HCT116 (cell line): ENCODE measurements at regions not wholly inside any gene's neighbourhood (a gene's known extent, or its start where the extent isn't known, plus 50 kb on each side); places are given as distances from the start of the nearest gene placed in this dataset.

Source experiments
- ATAC-seq: fragments of 200-7000 bp; cut with Tn5 transposase; 2 replicates; pipeline ENCODE4 v1.9.1; 2020; ENCODE audit warnings: mild to moderate bottlenecking, moderate library complexity
- BruUV-seq: library from RNA; stranded (reverse); fragments of 400-500 nt; replicated peaks from 2 replicates; lab custom pipeline; 2021; lab: Mats Ljungman, UMichigan
- CTCF ChIA-PET: fragments of 300-600 bp; sonication (Branson Sonifier 250); formaldehyde crosslinking; loops from one replicate; lab custom pipeline; 2021; ENCODE audit warnings: antibody characterized with exemption; lab: Charles Lee
- POLR2A ChIA-PET: fragments of 300-600, 350-600 bp; sonication (Branson Sonifier 250); formaldehyde crosslinking; loops from one replicate; lab custom pipeline; 2021; ENCODE audit warnings: antibody characterized with exemption; lab: Charles Lee
- RAD21 ChIA-PET, 2 experiments: fragments of 300-600 bp; sonication (Branson Sonifier 250); formaldehyde crosslinking; loops; one replicate each; lab custom pipeline; 2023; ENCODE audit warnings: low total read pairs in 2 of 2; ENCODE audit not compliant: uncharacterized antibody in 2 of 2, unreplicated experiment in 2 of 2, low non-redundant PET in 1 of 2; lab: Charles Lee
- DNase-seq: peaks from one replicate; pipeline ENCODE4 v3.0.0-alpha.2; 2010; ENCODE audit warnings: low read depth, low spot score
- H2AFZ ChIP-seq: fragments of 200-600 bp; shearing (Covaris generic), sonication (generic); 2 replicates; pipeline ENCODE4 v1.6.1; 2017; ENCODE audit warnings: low read depth, mixed run types, mixed read lengths, antibody characterized with exemption, low read length; ENCODE audit not compliant: poor library complexity, severe bottlenecking
- H3K27ac ChIP-seq: 2 replicates; pipeline ENCODE4 v1.5.1; 2012; ENCODE audit warnings: low read depth, low read length
- H3K27me3 ChIP-seq: fragments of 200-600 bp; sonication (generic); 2 replicates; pipeline ENCODE4 v1.6.1; 2016; ENCODE audit warnings: mixed run types, low read length, mixed read lengths; ENCODE audit not compliant: insufficient read depth
- H3K36me3 ChIP-seq, 2 experiments: fragments of 200-500 bp in 1 of 2; fragments of 200-600 bp in 1 of 2; sonication (Bioruptor generic) in 1 of 2; sonication (generic) in 1 of 2; 2 replicates each; pipeline versions ENCODE4 v1.5.1 to v1.6.1; 2014 to 2016; ENCODE audit warnings: low read length in 2 of 2, inconsistent platforms in 1 of 2, mixed read lengths in 1 of 2, mixed run types in 1 of 2; ENCODE audit not compliant: insufficient read depth in 2 of 2, control insufficient read depth in 1 of 2
- H3K4me1 ChIP-seq, 2 experiments: fragments of 200-600 bp in 1 of 2; sonication (generic) in 1 of 2; 2 replicates each; pipeline versions ENCODE4 v1.5.1 to v1.6.1; 2012 to 2017; ENCODE audit warnings: low read length in 2 of 2, inconsistent platforms in 1 of 2, mild to moderate bottlenecking in 1 of 2, mixed read lengths in 1 of 2, mixed run types in 1 of 2, moderate library complexity in 1 of 2; ENCODE audit not compliant: insufficient read depth in 2 of 2, control insufficient read depth in 1 of 2
- H3K4me2 ChIP-seq: fragments of 200-600 bp; sonication (generic); 2 replicates; pipeline ENCODE4 v1.6.1; 2017; ENCODE audit warnings: mixed run types, low read length, mixed read lengths
- H3K4me3 ChIP-seq, 2 experiments: fragments of 200-600 bp in 1 of 2; sonication (generic) in 1 of 2; replicated peaks in 1 of 2; 2 replicates each; pipeline ENCODE4 v1.5.1; 2011 to 2016; ENCODE audit warnings: low read length in 2 of 2, control low read depth in 1 of 2, low read depth in 1 of 2, mild to moderate bottlenecking in 1 of 2, mixed read lengths in 1 of 2, mixed run types in 1 of 2
- H3K79me2 ChIP-seq: fragments of 200-600 bp; sonication (generic); 2 replicates; pipeline ENCODE4 v1.6.1; 2017; ENCODE audit warnings: mild to moderate bottlenecking, mixed run types, low read length, moderate library complexity, mixed read lengths; ENCODE audit not compliant: insufficient read depth
- H3K9ac ChIP-seq: fragments of 200-600 bp; sonication (generic); 2 replicates; pipeline ENCODE4 v1.6.1; 2016; ENCODE audit warnings: low read length, mixed read lengths
- H3K9me2 ChIP-seq: fragments of 200-600 bp; sonication (generic), shearing (Covaris generic); 2 replicates; pipeline ENCODE4 v1.6.1; 2017; ENCODE audit warnings: mixed run types, mild to moderate bottlenecking, moderate library complexity; ENCODE audit not compliant: insufficient read depth
- H3K9me3 ChIP-seq, 2 experiments: fragments of 200-500 bp in 1 of 2; fragments of 200-600 bp in 1 of 2; sonication (Bioruptor generic) in 1 of 2; sonication (generic) in 1 of 2; 2 replicates each; pipeline ENCODE4 v1.6.1; 2014 to 2017; ENCODE audit warnings: low read length in 2 of 2, mixed read lengths in 2 of 2, inconsistent platforms in 1 of 2, low read depth in 1 of 2, mild to moderate bottlenecking in 1 of 2, mixed run types in 1 of 2, moderate library complexity in 1 of 2; ENCODE audit not compliant: control insufficient read depth in 1 of 2, insufficient read depth in 1 of 2
- H4K20me1 ChIP-seq: fragments of 200-600 bp; sonication (generic), shearing (Covaris generic); 2 replicates; pipeline ENCODE4 v1.6.1; 2017; ENCODE audit warnings: mixed run types, mild to moderate bottlenecking, moderate library complexity; ENCODE audit not compliant: insufficient read depth
- ATF3 ChIP-seq: IDR thresholded peaks from 2 replicates; pipeline ENCODE4 v1.6.1; 2012
- CBX3 ChIP-seq: IDR thresholded peaks from 2 replicates; pipeline ENCODE4 v1.6.1; 2012; ENCODE audit warnings: low read depth
- CEBPB ChIP-seq: IDR thresholded peaks from 2 replicates; pipeline ENCODE4 v1.6.1; 2012; ENCODE audit warnings: low read depth
- CTCF ChIP-seq, 3 experiments: fragments of 200-600 bp in 1 of 3; sonication (generic) in 1 of 3; IDR thresholded peaks in 2 of 3; conservative IDR thresholded peaks in 1 of 3; 2 replicates each; pipeline ENCODE4 v1.5.1; 2012 to 2017; ENCODE audit warnings: low read depth in 2 of 3, low read length in 2 of 3, antibody characterized with exemption in 1 of 3, borderline replicate concordance in 1 of 3, control low read depth in 1 of 3, mild to moderate bottlenecking in 1 of 3, mixed read lengths in 1 of 3, mixed run types in 1 of 3, moderate library complexity in 1 of 3; ENCODE audit not compliant: insufficient read depth in 1 of 3
- EGR1 ChIP-seq: IDR thresholded peaks from 2 replicates; pipeline ENCODE4 v1.6.1; 2012; ENCODE audit warnings: low read depth
- ELF1 ChIP-seq: IDR thresholded peaks from 2 replicates; pipeline ENCODE4 v1.6.1; 2012; ENCODE audit warnings: low read depth, borderline replicate concordance
- FOSL1 ChIP-seq: IDR thresholded peaks from 2 replicates; pipeline ENCODE4 v1.6.1; 2012; ENCODE audit warnings: low read depth
- JUND ChIP-seq: IDR thresholded peaks from 2 replicates; pipeline ENCODE4 v1.6.1; 2012
- MAX ChIP-seq: IDR thresholded peaks from 2 replicates; pipeline ENCODE4 v1.6.1; 2012
- POLR2A ChIP-seq: IDR thresholded peaks from 2 replicates; pipeline ENCODE4 v1.7.0; 2011; ENCODE audit warnings: borderline replicate concordance; ENCODE audit not compliant: insufficient read depth, insufficient read length; ENCODE audit errors: extremely low read depth
- RAD21 ChIP-seq: IDR thresholded peaks from 2 replicates; pipeline ENCODE4 v1.6.1; 2012; ENCODE audit warnings: low read depth, mild to moderate bottlenecking
- REST ChIP-seq: IDR thresholded peaks from 2 replicates; pipeline ENCODE4 v1.6.1; 2012; ENCODE audit warnings: low read depth
- SIN3A ChIP-seq: IDR thresholded peaks from 2 replicates; pipeline ENCODE4 v1.6.1; 2012; ENCODE audit warnings: low read depth
- SP1 ChIP-seq: IDR thresholded peaks from 2 replicates; pipeline ENCODE4 v1.6.1; 2012; ENCODE audit warnings: low read depth
- SRF ChIP-seq: IDR thresholded peaks from 2 replicates; pipeline ENCODE4 v1.6.1; 2012; ENCODE audit warnings: low read depth
- TCF7L2 ChIP-seq: IDR thresholded peaks from 2 replicates; pipeline ENCODE4 v1.7.0; 2011; ENCODE audit warnings: borderline replicate concordance, inconsistent platforms; ENCODE audit not compliant: insufficient read depth, insufficient read length; ENCODE audit errors: extremely low read depth
- YY1 ChIP-seq: IDR thresholded peaks from 2 replicates; pipeline ENCODE4 v1.6.1; 2011; ENCODE audit warnings: low read length, low read depth, moderate library complexity, mild to moderate bottlenecking; ENCODE audit not compliant: insufficient replicate concordance; ENCODE audit errors: extremely low read depth
- ZBTB33 ChIP-seq: IDR thresholded peaks from 2 replicates; pipeline ENCODE4 v1.6.1; 2011; ENCODE audit warnings: mild to moderate bottlenecking, low read length, moderate library complexity; ENCODE audit not compliant: insufficient replicate concordance; ENCODE audit errors: extremely low read depth
- ZFX ChIP-seq: fragments of 450-650 bp; IDR thresholded peaks from 2 replicates; pipeline ENCODE4 v1.6.1; 2017
- ZNF274 ChIP-seq: fragments of 200-500 bp; sonication (Bioruptor generic); IDR thresholded peaks from 2 replicates; pipeline ENCODE4 v1.6.1; 2014; ENCODE audit warnings: mild to moderate bottlenecking, low read depth, low read length, inconsistent platforms
- intact Hi-C: fragments of 100-400 bp; cut with micrococcal nuclease; formaldehyde crosslinking; loops from 2 replicates; pipeline ENCODE4 v1.10.0; 2022

- no peaks in the 10 kb centered on the region for H3K9me3 ChIP-seq
- intact Hi-C loops: no loop called here
- ATAC-seq: no peak
- no peaks in the 10 kb centered on the region for H3K4me1 ChIP-seq
- no peaks in the 10 kb centered on the region for H4K20me1 ChIP-seq
- no peaks in the 10 kb centered on the region for H3K79me2 ChIP-seq
- H3K4me2 ChIP-seq: no peak overlapping the region
- POLR2A ChIA-PET: no interaction called here
- no peaks in the 10 kb centered on the region for H3K9me2 ChIP-seq
- no peak for DNase-seq
- CTCF ChIA-PET: no interaction called here
- H3K36me3 ChIP-seq: no peaks in the 10 kb centered on the region
- H3K4me3 ChIP-seq: no peak overlapping the region
- TF ChIP-seq ATF3 (no peak), ZFX (no peak), YY1 (no peak), MAX (no peak), TCF7L2 (no peak), EGR1 (no peak), FOSL1 (no peak), REST (no peak), SP1 (no peak), ZBTB33 (no peak), JUND (no peak), SRF (no peak), CTCF (IDR thresholded peaks at IDR 0.05 in 2 of 3, conservative IDR thresholded peaks at IDR 0.05 in 1 of 3; ENCODE audit: borderline replicate concordance in 1 of 3, insufficient read depth in 1 of 3, low read depth in 2 of 3, low read length in 2 of 3) (no peak), ZNF274 (no peak), CEBPB (no peak), CBX3 (no peak), ELF1 (no peak), RAD21 (no peak), SIN3A (no peak), POLR2A (no peak)
- BruUV-seq: no TSS peak
- no peak overlapping the region for H2AFZ ChIP-seq
- RAD21 ChIA-PET: no interaction called here
- no peak overlapping the region for H3K9ac ChIP-seq
- H3K27me3 ChIP-seq: no peaks in the 10 kb centered on the region
- H3K27ac ChIP-seq: no peak overlapping the region
Observed at GRCh38 chr6:103153016-103153415, 1706.7 kb downstream of the HACE1 start.
